Kidney epithelial cell (primary cell): ENCODE measurements at regions not wholly inside any gene's neighbourhood (a gene's known extent, or its start where the extent isn't known, plus 50 kb on each side); places are given as distances from the start of the nearest gene placed in this dataset.
A peak's percentile ranks its signal among the peaks of the same experiment; 100 is the strongest.

Experiments
- DNase-seq: peaks from one replicate; pipeline ENCODE4 v3.0.0-alpha.2; 2010; ENCODE audit warnings: low read depth
- H3K27me3 ChIP-seq: 2 replicates; pipeline ENCODE4 v1.6.0; 2011; ENCODE audit warnings: low read length; ENCODE audit not compliant: control insufficient read depth, insufficient read depth
- H3K36me3 ChIP-seq: 2 replicates; pipeline ENCODE4 v1.5.1; 2011; ENCODE audit warnings: low read length; ENCODE audit not compliant: control insufficient read depth, insufficient read depth
- H3K4me3 ChIP-seq: 2 replicates; pipeline ENCODE4 v1.5.1; 2011; ENCODE audit warnings: low read depth, mild to moderate bottlenecking, control low read depth, low read length
- CTCF ChIP-seq: IDR thresholded peaks from 2 replicates; pipeline ENCODE4 v1.5.1; 2011; ENCODE audit warnings: mild to moderate bottlenecking, moderate library complexity, low read length, control low read depth, inconsistent platforms; ENCODE audit not compliant: insufficient read depth, poor library complexity, severe bottlenecking

DNA sequence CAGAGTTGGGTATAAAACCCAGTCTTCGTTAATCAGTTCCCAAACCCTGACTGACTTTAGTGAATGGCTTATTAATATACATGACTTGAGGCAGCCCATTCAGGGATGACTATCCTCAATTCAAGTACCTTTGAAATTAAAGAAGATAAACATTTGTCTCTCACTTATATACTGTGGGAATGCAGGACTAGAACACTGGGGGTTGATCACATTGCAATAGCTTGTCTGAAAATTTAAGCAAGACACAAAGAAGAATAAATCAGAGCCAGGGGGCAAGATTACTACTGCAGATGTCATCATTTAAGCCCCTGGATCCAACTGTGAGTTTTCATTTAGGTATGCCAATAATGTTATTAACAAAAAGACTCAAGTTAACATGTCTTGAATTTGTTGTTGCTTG is 647.7 kb downstream of the ZPLD1 start:
- TF ChIP-seq CTCF = no peak
- H3K27me3 ChIP-seq = no peaks in the 10 kb centered on the region
- H3K4me3 ChIP-seq = no peak overlapping the region
- DNase-seq = no peak
- no peaks in the 10 kb centered on the region for H3K36me3 ChIP-seq

DNA sequence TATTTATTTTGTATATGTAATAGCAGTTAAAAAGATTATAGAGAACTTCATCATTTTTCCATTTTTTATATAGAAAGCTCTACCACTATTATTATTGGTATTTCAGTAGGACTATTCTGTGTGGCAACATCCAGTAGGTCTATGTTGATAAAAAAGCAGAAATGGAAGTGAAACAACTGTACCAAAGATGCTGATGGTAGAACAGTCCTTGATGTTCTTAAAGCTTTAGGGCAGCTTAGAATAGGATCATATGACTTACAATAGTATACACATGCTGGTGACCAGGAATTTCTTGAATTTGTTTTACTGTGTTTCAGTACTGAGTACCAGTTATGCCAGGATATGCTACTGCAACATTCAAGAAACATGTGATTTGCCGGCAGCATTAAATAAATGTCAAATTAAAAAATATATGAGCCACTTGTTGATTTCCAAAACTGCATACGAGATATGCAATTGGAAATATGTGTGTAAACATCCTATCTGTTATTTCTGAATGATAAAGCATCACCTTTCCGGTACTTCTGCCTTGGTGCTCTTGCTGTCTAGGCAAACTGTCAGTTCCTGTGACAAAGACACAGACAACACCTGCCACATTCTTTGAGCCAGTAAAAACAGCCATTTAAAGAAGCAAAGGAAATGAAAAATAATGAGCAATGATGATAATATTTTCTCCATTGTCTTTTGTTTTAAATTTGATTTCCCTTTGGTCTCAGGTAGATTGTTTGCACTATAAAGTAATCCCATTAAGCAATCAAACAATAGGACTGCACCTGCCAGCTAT is 649.2 kb downstream of the ZPLD1 start:
- Histone ChIP-seq H3K36me3 (no peaks in the 10 kb centered on the region), H3K27me3 (no peaks in the 10 kb centered on the region), H3K4me3 (no peak overlapping the region)
- no peak for DNase-seq
- TF ChIP-seq CTCF = no peak

DNA sequence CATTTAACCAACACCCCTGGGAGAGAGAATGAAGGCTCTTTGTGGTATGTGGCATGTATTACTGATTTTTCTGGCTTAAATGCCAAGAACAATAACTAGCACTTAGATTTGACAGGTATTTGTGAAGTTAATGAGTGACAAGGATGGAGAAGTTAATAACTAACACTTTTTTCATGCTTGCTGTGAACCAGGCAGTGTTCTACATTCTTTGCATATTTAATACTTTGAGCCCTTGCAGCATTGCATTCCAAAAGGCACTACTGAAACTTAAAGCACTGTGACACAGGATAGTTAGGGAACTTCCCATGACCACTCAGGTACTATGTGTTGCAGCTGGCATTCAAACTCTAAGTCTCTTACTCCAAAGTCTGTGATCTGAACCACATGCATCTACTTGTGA is 650.6 kb downstream of the ZPLD1 start:
- Histone ChIP-seq H3K27me3 (no peaks in the 10 kb centered on the region), H3K36me3 (no peaks in the 10 kb centered on the region), H3K4me3 (no peak overlapping the region)
- no peak for TF ChIP-seq CTCF
- DNase-seq = peak; percentile 90

DNA sequence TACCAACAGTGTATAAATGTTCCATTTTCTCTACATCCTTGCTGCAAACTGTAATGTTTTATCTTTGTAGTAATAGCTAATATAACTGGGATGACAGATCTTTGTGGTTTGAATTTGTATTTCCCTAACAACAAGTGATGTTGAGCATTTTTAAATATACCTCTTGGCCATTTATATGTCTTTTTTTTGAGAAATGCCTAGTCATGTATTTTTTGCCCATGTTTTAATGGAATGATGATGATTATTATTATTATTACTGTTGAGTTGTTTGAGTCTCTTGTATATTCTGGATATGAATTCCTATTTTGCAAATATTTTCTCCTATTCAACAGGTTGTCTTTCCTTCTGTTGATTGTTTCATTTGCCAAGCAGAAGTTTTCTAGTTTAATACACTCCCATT is 654.9 kb downstream of the ZPLD1 start:
- no peak for TF ChIP-seq CTCF
- Histone ChIP-seq H3K27me3 (no peaks in the 10 kb centered on the region), H3K36me3 (no peaks in the 10 kb centered on the region), H3K4me3 (no peak overlapping the region)
- no peak for DNase-seq

DNA sequence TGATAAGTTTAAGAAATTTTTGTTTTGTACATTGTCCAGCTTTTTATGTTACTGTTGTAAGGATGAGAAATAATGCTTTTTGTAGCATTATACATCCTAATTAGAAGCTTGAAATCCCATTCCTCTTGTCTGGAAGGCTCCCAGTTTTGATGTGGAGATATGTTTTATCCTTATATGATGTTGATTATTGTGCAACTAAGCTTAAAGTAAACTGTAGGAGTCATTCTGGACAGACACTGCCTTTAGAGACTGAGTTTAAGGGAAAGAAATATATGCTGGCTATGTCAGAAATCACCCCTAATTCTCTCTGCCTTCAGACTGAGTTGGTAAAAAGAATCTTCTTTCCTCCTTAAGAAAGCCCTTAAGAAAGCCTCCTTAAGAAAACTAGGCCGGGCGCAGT is 670.4 kb downstream of the ZPLD1 start:
- TF ChIP-seq CTCF = no peak
- Histone ChIP-seq H3K36me3 (no peaks in the 10 kb centered on the region), H3K27me3 (no peaks in the 10 kb centered on the region), H3K4me3 (no peak overlapping the region)
- DNase-seq = no peak

GRCh38 chr3:103112273-103112672 is 677.5 kb downstream of the ZPLD1 start:
- TF ChIP-seq CTCF = no peak
- H3K36me3 ChIP-seq = no peaks in the 10 kb centered on the region
- H3K4me3 ChIP-seq = no peak overlapping the region
- no peaks in the 10 kb centered on the region for H3K27me3 ChIP-seq
- no peak for DNase-seq
